ENCODE measurements at regions not wholly inside any gene's neighbourhood (a gene's known extent, or its start where the extent isn't known, plus 50 kb on each side); places are given as distances from the start of the nearest gene placed in this dataset.

- Histone ChIP-seq H3K23ac (ENCODE audit: low read length in 2 of 2) (no peak overlapping the region), H2BK12ac (ENCODE audit: low read length in 2 of 2) (no peak overlapping the region), H3K4ac (ENCODE audit: low read depth in 1 of 2, low read length in 2 of 2) (no peak overlapping the region), H3K27ac (ENCODE audit: low read length, poor library complexity, severe bottlenecking) (no peak overlapping the region), H3K4me2 (ENCODE audit: low read length, poor library complexity, severe bottlenecking) (peak overlapping the region; percentile 41), H4K91ac (ENCODE audit: low read length) (no peak overlapping the region), H3K79me1 (replicated peaks; ENCODE audit: low read length, poor library complexity, severe bottlenecking) (no peaks in the 10 kb centered on the region), H3K4me1 (ENCODE audit: control insufficient read depth, insufficient read depth, low read depth, low read length) (no peaks in the 10 kb centered on the region), H2BK5ac (ENCODE audit: low read depth, low read length, poor library complexity, severe bottlenecking) (no peak overlapping the region), H3K14ac (ENCODE audit: low read length in 2 of 2) (no peak overlapping the region), H2BK120ac (ENCODE audit: low read depth, low read length) (no peak overlapping the region), H3K18ac (ENCODE audit: low read depth in 1 of 2, low read length in 2 of 2) (no peak overlapping the region), H2AFZ (ENCODE audit: low read depth, low read length) (no peak overlapping the region), H3K4me3 (ENCODE audit: insufficient read depth in 1 of 2, low read depth in 1 of 2, low read length in 2 of 2) (no peak overlapping the region), H3K36me3 (ENCODE audit: control insufficient read depth in 1 of 2, insufficient read depth in 2 of 2, low read depth in 1 of 2, low read length in 2 of 2) (no peaks in the 10 kb centered on the region), H4K8ac (ENCODE audit: low read length) (no peak overlapping the region), H2BK15ac (ENCODE audit: low read depth, poor library complexity, severe bottlenecking) (no peak overlapping the region), H3K9ac (ENCODE audit: low read length) (no peak overlapping the region), H3K27me3 (ENCODE audit: control insufficient read depth in 1 of 2, insufficient read depth in 1 of 2, low read length in 2 of 2) (peaks cover 82 to 92% of the 10 kb centered on the region in 2 experiments), H2AK5ac (ENCODE audit: low read length, severe bottlenecking) (no peak overlapping the region), H3K9me3 (ENCODE audit: control insufficient read depth, low read length) (no peaks in the 10 kb centered on the region)
- WGBS = 7% methylated on average over 48 of the region's 54 CpGs
- no peak for DNase-seq
Measured at GRCh38 chr10:100670828-100671479, 74.4 kb upstream of the PAX2 start.

- Histone ChIP-seq H3K9me3 (ENCODE audit: control insufficient read depth, low read length) (no peaks in the 10 kb centered on the region), H2AK5ac (ENCODE audit: low read length, severe bottlenecking) (no peak overlapping the region), H2BK12ac (ENCODE audit: low read length in 2 of 2) (no peak overlapping the region), H3K4me3 (ENCODE audit: insufficient read depth in 1 of 2, low read depth in 1 of 2, low read length in 2 of 2) (no peak overlapping the region), H3K4ac (ENCODE audit: low read depth in 1 of 2, low read length in 2 of 2) (no peak overlapping the region), H3K4me2 (ENCODE audit: low read length, poor library complexity, severe bottlenecking) (no peak overlapping the region), H3K79me1 (replicated peaks; ENCODE audit: low read length, poor library complexity, severe bottlenecking) (no peaks in the 10 kb centered on the region), H3K18ac (ENCODE audit: low read depth in 1 of 2, low read length in 2 of 2) (no peak overlapping the region), H3K23ac (ENCODE audit: low read length in 2 of 2) (no peak overlapping the region), H3K27ac (ENCODE audit: low read length, poor library complexity, severe bottlenecking) (no peak overlapping the region), H4K8ac (ENCODE audit: low read length) (no peak overlapping the region), H2AFZ (ENCODE audit: low read depth, low read length) (no peak overlapping the region), H2BK5ac (ENCODE audit: low read depth, low read length, poor library complexity, severe bottlenecking) (no peak overlapping the region), H2BK120ac (ENCODE audit: low read depth, low read length) (no peak overlapping the region), H2BK15ac (ENCODE audit: low read depth, poor library complexity, severe bottlenecking) (no peak overlapping the region), H3K9ac (ENCODE audit: low read length) (no peak overlapping the region), H3K14ac (ENCODE audit: low read length in 2 of 2) (no peak overlapping the region), H4K91ac (ENCODE audit: low read length) (no peak overlapping the region), H3K27me3 (ENCODE audit: control insufficient read depth in 1 of 2, insufficient read depth in 1 of 2, low read length in 2 of 2) (peaks cover 81 to 88% of the 10 kb centered on the region in 2 experiments), H3K4me1 (ENCODE audit: control insufficient read depth, insufficient read depth, low read depth, low read length) (no peaks in the 10 kb centered on the region), H3K36me3 (ENCODE audit: control insufficient read depth in 1 of 2, insufficient read depth in 2 of 2, low read depth in 1 of 2, low read length in 2 of 2) (no peaks in the 10 kb centered on the region)
- 86% methylated on average over 3 of the region's 3 CpGs for WGBS
- no peak for DNase-seq
Measured at GRCh38 chr10:100672199-100672598, 73.2 kb upstream of the PAX2 start.

- Histone ChIP-seq H3K23ac (ENCODE audit: low read length in 2 of 2) (no peak overlapping the region), H2AFZ (ENCODE audit: low read depth, low read length) (no peak overlapping the region), H3K14ac (ENCODE audit: low read length in 2 of 2) (no peak overlapping the region), H2BK12ac (ENCODE audit: low read length in 2 of 2) (no peak overlapping the region), H4K8ac (ENCODE audit: low read length) (no peak overlapping the region), H3K9me3 (ENCODE audit: control insufficient read depth, low read length) (no peaks in the 10 kb centered on the region), H3K27me3 (ENCODE audit: control insufficient read depth in 1 of 2, insufficient read depth in 1 of 2, low read length in 2 of 2) (peaks cover 66 to 80% of the 10 kb centered on the region in 2 experiments), H3K4me2 (ENCODE audit: low read length, poor library complexity, severe bottlenecking) (no peak overlapping the region), H3K9ac (ENCODE audit: low read length) (no peak overlapping the region), H3K18ac (ENCODE audit: low read depth in 1 of 2, low read length in 2 of 2) (no peak overlapping the region), H3K4me1 (ENCODE audit: control insufficient read depth, insufficient read depth, low read depth, low read length) (peaks cover 7% of the 10 kb centered on the region), H3K4ac (ENCODE audit: low read depth in 1 of 2, low read length in 2 of 2) (no peak overlapping the region), H2AK5ac (ENCODE audit: low read length, severe bottlenecking) (no peak overlapping the region), H4K91ac (ENCODE audit: low read length) (no peak overlapping the region), H3K4me3 (ENCODE audit: insufficient read depth in 1 of 2, low read depth in 1 of 2, low read length in 2 of 2) (no peak overlapping the region), H2BK15ac (ENCODE audit: low read depth, poor library complexity, severe bottlenecking) (no peak overlapping the region), H3K36me3 (ENCODE audit: control insufficient read depth in 1 of 2, insufficient read depth in 2 of 2, low read depth in 1 of 2, low read length in 2 of 2) (no peaks in the 10 kb centered on the region), H2BK5ac (ENCODE audit: low read depth, low read length, poor library complexity, severe bottlenecking) (no peak overlapping the region), H3K79me1 (replicated peaks; ENCODE audit: low read length, poor library complexity, severe bottlenecking) (no peaks in the 10 kb centered on the region), H3K27ac (ENCODE audit: low read length, poor library complexity, severe bottlenecking) (no peak overlapping the region), H2BK120ac (ENCODE audit: low read depth, low read length) (no peak overlapping the region)
- 60% methylated on average over 6 of the region's 6 CpGs for WGBS
- no peak for DNase-seq
Measured at GRCh38 chr10:100677290-100677945, 68.0 kb upstream of the PAX2 start.

GRCh38 chr10:100679327-100679726, 66.1 kb upstream of the PAX2 start:
- DNase-seq = no peak
- no peaks in the 10 kb centered on the region for H3K36me3 ChIP-seq (ENCODE audit: control insufficient read depth in 1 of 2, insufficient read depth in 2 of 2, low read depth in 1 of 2, low read length in 2 of 2)
- 2% methylated on average over 3 of the region's 3 CpGs for WGBS

More at GRCh38 chr10:100679327-100679726, 66.1 kb upstream of the PAX2 start:
- H2BK12ac ChIP-seq (ENCODE audit: low read length in 2 of 2) = no peak overlapping the region
- no peak overlapping the region for H2BK120ac ChIP-seq (ENCODE audit: low read depth, low read length)
- H3K4me2 ChIP-seq (ENCODE audit: low read length, poor library complexity, severe bottlenecking) = no peak overlapping the region
- no peaks in the 10 kb centered on the region for H3K79me1 ChIP-seq (replicated peaks; ENCODE audit: low read length, poor library complexity, severe bottlenecking)
- H3K4me1 ChIP-seq (ENCODE audit: control insufficient read depth, insufficient read depth, low read depth, low read length) = peaks cover 7% of the 10 kb centered on the region
- no peak overlapping the region for H4K8ac ChIP-seq (ENCODE audit: low read length)
- no peak overlapping the region for H4K91ac ChIP-seq (ENCODE audit: low read length)
- no peak overlapping the region for H3K4ac ChIP-seq (ENCODE audit: low read depth in 1 of 2, low read length in 2 of 2)
- H3K14ac ChIP-seq (ENCODE audit: low read length in 2 of 2) = no peak overlapping the region
- H3K9ac ChIP-seq (ENCODE audit: low read length) = no peak overlapping the region
- H3K18ac ChIP-seq (ENCODE audit: low read depth in 1 of 2, low read length in 2 of 2) = no peak overlapping the region
- no peak overlapping the region for H3K27ac ChIP-seq (ENCODE audit: low read length, poor library complexity, severe bottlenecking)
- H2BK15ac ChIP-seq (ENCODE audit: low read depth, poor library complexity, severe bottlenecking) = no peak overlapping the region
- no peak overlapping the region for H2AK5ac ChIP-seq (ENCODE audit: low read length, severe bottlenecking)
- no peak overlapping the region for H3K23ac ChIP-seq (ENCODE audit: low read length in 2 of 2)
- H2AFZ ChIP-seq (ENCODE audit: low read depth, low read length) = no peak overlapping the region
- H3K4me3 ChIP-seq (ENCODE audit: insufficient read depth in 1 of 2, low read depth in 1 of 2, low read length in 2 of 2) = no peak overlapping the region
- H2BK5ac ChIP-seq (ENCODE audit: low read depth, low read length, poor library complexity, severe bottlenecking) = no peak overlapping the region
- H3K9me3 ChIP-seq (ENCODE audit: control insufficient read depth, low read length) = no peaks in the 10 kb centered on the region
- peaks cover 67 to 80% of the 10 kb centered on the region in 2 experiments for H3K27me3 ChIP-seq (ENCODE audit: control insufficient read depth in 1 of 2, insufficient read depth in 1 of 2, low read length in 2 of 2)

Data from mesenchymal stem cell (in vitro differentiated cells and primary cell).